HCT116 (cell line): ENCODE measurements at regions not wholly inside any gene's neighbourhood (a gene's known extent, or its start where the extent isn't known, plus 50 kb on each side); places are given as distances from the start of the nearest gene placed in this dataset.

Source experiments
- ATAC-seq: fragments of 200-7000 bp; cut with Tn5 transposase; 2 replicates; pipeline ENCODE4 v1.9.1; 2020; ENCODE audit warnings: mild to moderate bottlenecking, moderate library complexity
- BruUV-seq: library from RNA; stranded (reverse); fragments of 400-500 nt; replicated peaks from 2 replicates; lab custom pipeline; 2021; lab: Mats Ljungman, UMichigan
- CTCF ChIA-PET: fragments of 300-600 bp; sonication (Branson Sonifier 250); formaldehyde crosslinking; loops from one replicate; lab custom pipeline; 2021; ENCODE audit warnings: antibody characterized with exemption; lab: Charles Lee
- POLR2A ChIA-PET: fragments of 300-600, 350-600 bp; sonication (Branson Sonifier 250); formaldehyde crosslinking; loops from one replicate; lab custom pipeline; 2021; ENCODE audit warnings: antibody characterized with exemption; lab: Charles Lee
- RAD21 ChIA-PET, 2 experiments: fragments of 300-600 bp; sonication (Branson Sonifier 250); formaldehyde crosslinking; loops; one replicate each; lab custom pipeline; 2023; ENCODE audit warnings: low total read pairs in 2 of 2; ENCODE audit not compliant: uncharacterized antibody in 2 of 2, unreplicated experiment in 2 of 2, low non-redundant PET in 1 of 2; lab: Charles Lee
- DNase-seq: peaks from one replicate; pipeline ENCODE4 v3.0.0-alpha.2; 2010; ENCODE audit warnings: low read depth, low spot score
- H2AFZ ChIP-seq: fragments of 200-600 bp; shearing (Covaris generic), sonication (generic); 2 replicates; pipeline ENCODE4 v1.6.1; 2017; ENCODE audit warnings: low read depth, mixed run types, mixed read lengths, antibody characterized with exemption, low read length; ENCODE audit not compliant: poor library complexity, severe bottlenecking
- H3K27ac ChIP-seq: 2 replicates; pipeline ENCODE4 v1.5.1; 2012; ENCODE audit warnings: low read depth, low read length
- H3K27me3 ChIP-seq: fragments of 200-600 bp; sonication (generic); 2 replicates; pipeline ENCODE4 v1.6.1; 2016; ENCODE audit warnings: mixed run types, low read length, mixed read lengths; ENCODE audit not compliant: insufficient read depth
- H3K36me3 ChIP-seq, 2 experiments: fragments of 200-500 bp in 1 of 2; fragments of 200-600 bp in 1 of 2; sonication (Bioruptor generic) in 1 of 2; sonication (generic) in 1 of 2; 2 replicates each; pipeline versions ENCODE4 v1.5.1 to v1.6.1; 2014 to 2016; ENCODE audit warnings: low read length in 2 of 2, inconsistent platforms in 1 of 2, mixed read lengths in 1 of 2, mixed run types in 1 of 2; ENCODE audit not compliant: insufficient read depth in 2 of 2, control insufficient read depth in 1 of 2
- H3K4me1 ChIP-seq, 2 experiments: fragments of 200-600 bp in 1 of 2; sonication (generic) in 1 of 2; 2 replicates each; pipeline versions ENCODE4 v1.5.1 to v1.6.1; 2012 to 2017; ENCODE audit warnings: low read length in 2 of 2, inconsistent platforms in 1 of 2, mild to moderate bottlenecking in 1 of 2, mixed read lengths in 1 of 2, mixed run types in 1 of 2, moderate library complexity in 1 of 2; ENCODE audit not compliant: insufficient read depth in 2 of 2, control insufficient read depth in 1 of 2
- H3K4me2 ChIP-seq: fragments of 200-600 bp; sonication (generic); 2 replicates; pipeline ENCODE4 v1.6.1; 2017; ENCODE audit warnings: mixed run types, low read length, mixed read lengths
- H3K4me3 ChIP-seq, 2 experiments: fragments of 200-600 bp in 1 of 2; sonication (generic) in 1 of 2; replicated peaks in 1 of 2; 2 replicates each; pipeline ENCODE4 v1.5.1; 2011 to 2016; ENCODE audit warnings: low read length in 2 of 2, control low read depth in 1 of 2, low read depth in 1 of 2, mild to moderate bottlenecking in 1 of 2, mixed read lengths in 1 of 2, mixed run types in 1 of 2
- H3K79me2 ChIP-seq: fragments of 200-600 bp; sonication (generic); 2 replicates; pipeline ENCODE4 v1.6.1; 2017; ENCODE audit warnings: mild to moderate bottlenecking, mixed run types, low read length, moderate library complexity, mixed read lengths; ENCODE audit not compliant: insufficient read depth
- H3K9ac ChIP-seq: fragments of 200-600 bp; sonication (generic); 2 replicates; pipeline ENCODE4 v1.6.1; 2016; ENCODE audit warnings: low read length, mixed read lengths
- H3K9me2 ChIP-seq: fragments of 200-600 bp; sonication (generic), shearing (Covaris generic); 2 replicates; pipeline ENCODE4 v1.6.1; 2017; ENCODE audit warnings: mixed run types, mild to moderate bottlenecking, moderate library complexity; ENCODE audit not compliant: insufficient read depth
- H3K9me3 ChIP-seq, 2 experiments: fragments of 200-500 bp in 1 of 2; fragments of 200-600 bp in 1 of 2; sonication (Bioruptor generic) in 1 of 2; sonication (generic) in 1 of 2; 2 replicates each; pipeline ENCODE4 v1.6.1; 2014 to 2017; ENCODE audit warnings: low read length in 2 of 2, mixed read lengths in 2 of 2, inconsistent platforms in 1 of 2, low read depth in 1 of 2, mild to moderate bottlenecking in 1 of 2, mixed run types in 1 of 2, moderate library complexity in 1 of 2; ENCODE audit not compliant: control insufficient read depth in 1 of 2, insufficient read depth in 1 of 2
- H4K20me1 ChIP-seq: fragments of 200-600 bp; sonication (generic), shearing (Covaris generic); 2 replicates; pipeline ENCODE4 v1.6.1; 2017; ENCODE audit warnings: mixed run types, mild to moderate bottlenecking, moderate library complexity; ENCODE audit not compliant: insufficient read depth
- ELF1 ChIP-seq: IDR thresholded peaks from 2 replicates; pipeline ENCODE4 v1.6.1; 2012; ENCODE audit warnings: low read depth, borderline replicate concordance
- FOSL1 ChIP-seq: IDR thresholded peaks from 2 replicates; pipeline ENCODE4 v1.6.1; 2012; ENCODE audit warnings: low read depth
- SIN3A ChIP-seq: IDR thresholded peaks from 2 replicates; pipeline ENCODE4 v1.6.1; 2012; ENCODE audit warnings: low read depth
- ZBTB33 ChIP-seq: IDR thresholded peaks from 2 replicates; pipeline ENCODE4 v1.6.1; 2011; ENCODE audit warnings: mild to moderate bottlenecking, low read length, moderate library complexity; ENCODE audit not compliant: insufficient replicate concordance; ENCODE audit errors: extremely low read depth
- ZNF274 ChIP-seq: fragments of 200-500 bp; sonication (Bioruptor generic); IDR thresholded peaks from 2 replicates; pipeline ENCODE4 v1.6.1; 2014; ENCODE audit warnings: mild to moderate bottlenecking, low read depth, low read length, inconsistent platforms
- intact Hi-C: fragments of 100-400 bp; cut with micrococcal nuclease; formaldehyde crosslinking; loops from 2 replicates; pipeline ENCODE4 v1.10.0; 2022

DNA sequence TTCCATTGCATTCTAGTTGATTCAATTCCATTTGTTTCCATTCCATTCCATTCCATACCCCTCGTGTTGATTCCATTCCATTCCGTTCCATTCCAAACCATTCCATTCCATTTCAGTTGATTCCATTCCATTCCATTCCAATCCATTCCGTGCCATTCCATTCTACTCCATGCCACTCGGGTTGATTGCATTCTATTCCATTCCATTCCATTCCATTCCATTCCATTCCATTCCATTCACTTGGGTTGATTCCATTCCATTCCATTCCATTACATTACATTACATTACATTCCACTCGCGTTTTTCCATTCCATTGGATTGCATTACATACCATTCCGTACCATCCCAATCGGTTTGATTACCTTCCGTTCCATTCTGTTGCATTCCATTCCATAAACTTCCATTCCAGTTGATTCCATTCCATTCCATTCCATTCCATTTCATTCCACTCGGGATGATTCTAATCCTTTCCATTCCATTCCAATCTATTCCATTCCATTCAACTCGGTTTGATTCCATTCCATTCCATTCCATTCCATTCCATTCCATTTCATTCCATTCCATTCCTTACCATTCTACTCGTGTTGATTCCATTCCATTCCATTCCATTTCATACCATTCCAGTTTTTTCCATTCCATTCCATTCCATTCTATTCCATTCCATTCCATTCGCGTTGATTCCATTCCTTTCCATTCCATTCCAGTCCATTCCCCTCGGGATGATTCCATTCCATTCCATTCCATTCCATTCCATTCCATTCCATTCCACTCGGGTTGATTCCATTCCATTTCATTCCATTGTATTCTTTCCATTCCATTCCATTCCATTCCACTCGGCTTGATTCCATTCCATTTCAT is 1140.4 kb downstream of the RPIA start:
- no peak for DNase-seq
- no peaks in the 10 kb centered on the region for H3K79me2 ChIP-seq
- intact Hi-C loops, result no loop called here
- H3K36me3 ChIP-seq, result no peaks in the 10 kb centered on the region
- H4K20me1 ChIP-seq, result no peaks in the 10 kb centered on the region
- 0 out of 4 replicates have a peak, but pooled peaks cover 0 to 2% of the 10 kb centered on the region in 2 experiments for H3K4me1 ChIP-seq
- H3K9me3 ChIP-seq, result no peaks in the 10 kb centered on the region; a peak in 1 of 4 replicates
- no peak overlapping the region for H3K27ac ChIP-seq
- ChIA-PET CTCF (no interaction called here), RAD21 (no interaction called here), POLR2A (no interaction called here)
- H3K4me2 ChIP-seq, result no peak overlapping the region
- TF ChIP-seq ELF1 (no peak), ZNF274 (0 out of 2 replicates have a peak, but pooled peaks have one; percentile 24), ZBTB33 (no peak), FOSL1 (no peak), SIN3A (no peak)
- no TSS peak for BruUV-seq
- ATAC-seq, result no peak
- no peak overlapping the region for H2AFZ ChIP-seq
- H3K9ac ChIP-seq, result no peak overlapping the region
- H3K27me3 ChIP-seq, result no peaks in the 10 kb centered on the region
- no peaks in the 10 kb centered on the region for H3K9me2 ChIP-seq
- no peak overlapping the region for H3K4me3 ChIP-seq
